Liver (tissue), 7 donors: ENCODE measurements at regions not wholly inside any gene's neighbourhood (a gene's known extent, or its start where the extent isn't known, plus 50 kb on each side); places are given as distances from the start of the nearest gene placed in this dataset.

ENCODE experiments used
- DNase-seq: peaks from one replicate; pipeline ENCODE4 v3.0.0-alpha.2; 2017; ENCODE audit warnings: low spot score
- H3K27ac ChIP-seq, 2 donors: one replicate each; pipeline ENCODE4 v1.7.0; 2013; ENCODE audit warnings: inconsistent platforms in 2 of 2, low read length in 2 of 2, control low read depth in 1 of 2, low read depth in 1 of 2, mild to moderate bottlenecking in 1 of 2
- H3K27me3 ChIP-seq, 4 donors: one replicate each; pipeline versions ENCODE4 v1.6.1 to v1.7.0; 2013; ENCODE audit warnings: low read length in 3 of 4, inconsistent platforms in 1 of 4, mild to moderate bottlenecking in 1 of 4, moderate library complexity in 1 of 4; ENCODE audit not compliant: control insufficient read depth in 4 of 4, insufficient read depth in 4 of 4
- H3K36me3 ChIP-seq, 4 donors: one replicate each; pipeline versions ENCODE4 v1.6.1 to v1.7.0; 2013; ENCODE audit warnings: low read length in 3 of 4, mild to moderate bottlenecking in 3 of 4, low read depth in 1 of 4, moderate library complexity in 1 of 4; ENCODE audit not compliant: control insufficient read depth in 4 of 4, insufficient read depth in 3 of 4
- H3K4me1 ChIP-seq, 4 donors: one replicate each; pipeline versions ENCODE4 v1.6.1 to v1.7.0; 2013; ENCODE audit warnings: low read length in 3 of 4, mild to moderate bottlenecking in 3 of 4, moderate library complexity in 1 of 4; ENCODE audit not compliant: control insufficient read depth in 4 of 4, insufficient read depth in 4 of 4
- H3K4me3 ChIP-seq, 3 donors: one replicate each; pipeline versions ENCODE4 v1.6.1 to v1.7.0; 2013; ENCODE audit warnings: low read length in 3 of 3, control low read depth in 1 of 3, low read depth in 1 of 3, mild to moderate bottlenecking in 1 of 3
- H3K9ac ChIP-seq, 2 donors: one replicate each; pipeline ENCODE4 v1.7.0; 2013; ENCODE audit warnings: low read length in 2 of 2, mild to moderate bottlenecking in 2 of 2, moderate library complexity in 2 of 2, control low read depth in 1 of 2, low read depth in 1 of 2
- H3K9me3 ChIP-seq, 4 donors: one replicate each; pipeline versions ENCODE4 v1.6.1 to v1.7.0; 2013; ENCODE audit warnings: low read length in 3 of 4; ENCODE audit not compliant: control insufficient read depth in 4 of 4
- ATF3 ChIP-seq: IDR thresholded peaks from 2 replicates; pipeline ENCODE4 v1.6.1; 2016; ENCODE audit warnings: antibody characterized with exemption
- FOXA1 ChIP-seq: IDR thresholded peaks from 2 replicates; pipeline ENCODE4 v1.6.1; 2016; ENCODE audit warnings: antibody characterized with exemption
- GABPA ChIP-seq, 2 donors: IDR thresholded peaks in 1 of 2; conservative IDR thresholded peaks in 1 of 2; 2 replicates each; pipeline ENCODE4 v1.6.1; 2016; ENCODE audit warnings: antibody characterized with exemption in 2 of 2, mild to moderate bottlenecking in 1 of 2, moderate library complexity in 1 of 2
- HNF4G ChIP-seq: IDR thresholded peaks from 2 replicates; pipeline ENCODE4 v1.6.1; 2016; ENCODE audit warnings: antibody characterized with exemption
- JUND ChIP-seq, 2 donors: IDR thresholded peaks; 2 replicates each; pipeline ENCODE4 v1.6.1; 2016; ENCODE audit warnings: antibody characterized with exemption in 2 of 2
- RAD21 ChIP-seq, 2 donors: IDR thresholded peaks; 2 replicates each; pipeline ENCODE4 v1.6.1; 2016; ENCODE audit warnings: antibody characterized with exemption in 2 of 2, mild to moderate bottlenecking in 2 of 2
- REST ChIP-seq: IDR thresholded peaks from 2 replicates; pipeline ENCODE4 v1.6.1; 2016; ENCODE audit warnings: antibody characterized with exemption, mild to moderate bottlenecking
- TAF1 ChIP-seq: conservative IDR thresholded peaks from 2 replicates; pipeline ENCODE4 v1.6.1; 2016; ENCODE audit warnings: antibody characterized with exemption, mild to moderate bottlenecking
- YY1 ChIP-seq: IDR thresholded peaks from 2 replicates; pipeline ENCODE4 v1.6.1; 2016; ENCODE audit warnings: antibody characterized with exemption, mild to moderate bottlenecking
- ZBTB33 ChIP-seq: IDR thresholded peaks from 2 replicates; pipeline ENCODE4 v1.6.1; 2016; ENCODE audit warnings: antibody characterized with exemption
- WGBS: extraction: QIAGEN DNeasy Blood & Tissue Kit; methylation state at CpG from one replicate; pipeline ENCODE4 v1.1.7; 2013; 5-methylcytosine and 5-hydroxymethylcytosine counted together
- donor health status: healthy.
- donor health status: healthy.
- donor health status: healthy.
- donor health status: healthy.

GRCh38 chr10:88041243-88042159 lies 178.1 kb downstream of the PTEN start:
- TF ChIP-seq GABPA (IDR thresholded peaks at IDR 0.05 in 1 of 2, conservative IDR thresholded peaks at IDR 0.05 in 1 of 2) = no peak
- no peak for TF ChIP-seq ZBTB33
- TF ChIP-seq JUND (IDR thresholded peaks at IDR 0.05) = no peak
- no peak for TF ChIP-seq YY1
- no peak for TF ChIP-seq REST
- no peak for TF ChIP-seq HNF4G
- no peak for TF ChIP-seq TAF1
- DNase-seq = no peak
- no peaks in the 10 kb centered on the region for H3K36me3 ChIP-seq
- no peaks in the 10 kb centered on the region for H3K27me3 ChIP-seq
- no peak overlapping the region for H3K4me3 ChIP-seq
- no peak overlapping the region for H3K27ac ChIP-seq
- no peaks in the 10 kb centered on the region for H3K4me1 ChIP-seq
- H3K9me3 ChIP-seq = no peaks in the 10 kb centered on the region
- 77% methylated on average over 11 of the region's 11 CpGs for WGBS
- H3K9ac ChIP-seq = no peak overlapping the region

GRCh38 chr10:88042160-88043100 lies 179.0 kb downstream of the PTEN start:
- Histone ChIP-seq H3K27me3 (no peaks in the 10 kb centered on the region), H3K4me1 (no peaks in the 10 kb centered on the region), H3K4me3 (no peak overlapping the region), H3K9me3 (no peaks in the 10 kb centered on the region), H3K9ac (no peak overlapping the region), H3K36me3 (no peaks in the 10 kb centered on the region), H3K27ac (no peak overlapping the region)
- no peak for DNase-seq
- WGBS = 83% methylated on average over 19 of the region's 19 CpGs
- TF ChIP-seq ATF3 (no peak), FOXA1 (no peak), RAD21 (IDR thresholded peaks at IDR 0.05) (peak in 1 of 2 donors; percentile 26)
